ENCODE measurements at regions not wholly inside any gene's neighbourhood (a gene's known extent, or its start where the extent isn't known, plus 50 kb on each side); places are given as distances from the start of the nearest gene placed in this dataset.

GRCh38 chr7:18153183-18153748, 125.6 kb upstream of the PRPS1L1 start:
- no peak for DNase-seq (ENCODE audit: low spot score)

GRCh38 chr7:18154726-18155125, 127.1 kb upstream of the PRPS1L1 start:
- DNase-seq (ENCODE audit: low spot score) = no peak

- DNase-seq (ENCODE audit: low spot score) = no peak
Observed at GRCh38 chr7:18157233-18157632, 129.6 kb upstream of the PRPS1L1 start.

- DNase-seq (ENCODE audit: low spot score) = no peak
Observed at GRCh38 chr7:18162657-18163056, 135.0 kb upstream of the PRPS1L1 start.

- DNase-seq (ENCODE audit: low spot score) = no peak
Observed at GRCh38 chr7:18163091-18163490, 135.4 kb upstream of the PRPS1L1 start.

- DNase-seq (ENCODE audit: low spot score) = no peak
Observed at GRCh38 chr7:18165166-18165565, 137.5 kb upstream of the PRPS1L1 start.

- no peak for DNase-seq (ENCODE audit: low spot score)
Observed at GRCh38 chr7:18166002-18166401, 138.4 kb upstream of the PRPS1L1 start.

GRCh38 chr7:18167815-18168214, 140.2 kb upstream of the PRPS1L1 start:
- DNase-seq (ENCODE audit: low spot score) = no peak

GRCh38 chr7:18174996-18175395, 147.3 kb upstream of the PRPS1L1 start:
- no peak for DNase-seq (ENCODE audit: low spot score)

- no peak for DNase-seq (ENCODE audit: low spot score)
Observed at GRCh38 chr7:18175801-18176450, 148.3 kb upstream of the PRPS1L1 start.

- no peak for DNase-seq (ENCODE audit: low spot score)
Observed at GRCh38 chr7:18177129-18177814, 149.6 kb upstream of the PRPS1L1 start.

- DNase-seq (ENCODE audit: low spot score) = no peak
Observed at GRCh38 chr7:18177815-18178660, 150.4 kb upstream of the PRPS1L1 start.

GRCh38 chr7:18179093-18179492, 151.4 kb upstream of the PRPS1L1 start:
- no peak for DNase-seq (ENCODE audit: low spot score)

- no peak for DNase-seq (ENCODE audit: low spot score)
Observed at GRCh38 chr7:18180685-18181084, 153.0 kb upstream of the PRPS1L1 start.

- DNase-seq (ENCODE audit: low spot score) = no peak
Observed at GRCh38 chr7:18189500-18190126, 162.0 kb upstream of the PRPS1L1 start.

GRCh38 chr7:18191341-18191740, 163.7 kb upstream of the PRPS1L1 start:
- DNase-seq (ENCODE audit: low spot score) = no peak

GRCh38 chr7:18191862-18192625, 164.4 kb upstream of the PRPS1L1 start:
- no peak for DNase-seq (ENCODE audit: low spot score)

- DNase-seq (ENCODE audit: low spot score) = no peak
Observed at GRCh38 chr7:18194616-18195015, 167.0 kb upstream of the PRPS1L1 start.

- DNase-seq (ENCODE audit: low spot score) = no peak
Observed at GRCh38 chr7:18196638-18197037, 169.0 kb upstream of the PRPS1L1 start.

- no peak for DNase-seq (ENCODE audit: low spot score)
Observed at GRCh38 chr7:18198868-18199267, 171.2 kb upstream of the PRPS1L1 start.

GRCh38 chr7:18200266-18200665, 172.6 kb upstream of the PRPS1L1 start:
- no peak for DNase-seq (ENCODE audit: low spot score)

Measured in D341Med (cell line).